ENCODE measurements at regions not wholly inside any gene's neighbourhood (a gene's known extent, or its start where the extent isn't known, plus 50 kb on each side); places are given as distances from the start of the nearest gene placed in this dataset.
A peak's percentile ranks its signal among the peaks of the same experiment; 100 is the strongest.

DNA sequence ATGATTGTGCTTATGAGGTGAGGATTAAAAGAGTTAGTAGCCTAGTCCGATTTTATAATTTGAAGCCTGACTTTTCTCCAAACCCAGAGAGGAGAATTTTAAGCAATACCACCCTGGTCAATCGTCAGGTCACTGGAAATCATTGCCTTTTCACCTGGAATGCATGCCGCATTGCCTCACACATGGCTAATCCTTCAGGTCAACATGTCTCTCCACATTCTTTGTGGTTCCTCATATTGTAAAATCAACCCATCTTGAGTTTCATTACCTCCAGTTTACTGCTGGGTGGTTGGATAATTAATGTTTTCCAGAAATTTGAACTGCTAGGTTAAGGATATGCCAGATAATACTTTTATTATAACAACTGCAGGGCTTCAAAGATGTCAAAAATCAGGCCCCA lies 55.6 kb upstream of the SEMA3E start:
- no peak overlapping the region for H3K4me3 Mint-ChIP-seq
- no peak overlapping the region for H3K4ac ChIP-seq (ENCODE audit: low read depth, low read length)

More for the DNA sequence above, 55.6 kb upstream of the SEMA3E start:
- Histone ChIP-seq H2BK15ac (ENCODE audit: low read depth, low read length) (no peak overlapping the region), H3K9ac (ENCODE audit: extremely low read depth, insufficient read length, low read length) (no peak overlapping the region), H2BK12ac (ENCODE audit: insufficient read length, low read depth, low read length) (no peak overlapping the region), H3K27ac (ENCODE audit: insufficient read length, low read depth, low read length) (no peak overlapping the region), H3K18ac (ENCODE audit: insufficient read length, low read depth, low read length) (no peak overlapping the region), H4K8ac (replicated peaks; ENCODE audit: insufficient read length, low read depth, low read length) (no peak overlapping the region), H4K20me1 (ENCODE audit: control insufficient read depth, insufficient read depth, insufficient read length) (no peaks in the 10 kb centered on the region), H3K23me2 (ENCODE audit: insufficient read length, low read depth, low read length, poor library complexity, severe bottlenecking) (no peaks in the 10 kb centered on the region), H3K56ac (ENCODE audit: insufficient read length, low read depth, low read length) (no peak overlapping the region), H3K14ac (ENCODE audit: insufficient read depth, low read length) (no peak overlapping the region), H4K5ac (ENCODE audit: insufficient read length, low read depth, low read length) (no peak overlapping the region), H3K4me2 (ENCODE audit: insufficient read depth, insufficient read length, low read length) (no peak overlapping the region), H3K79me1 (ENCODE audit: insufficient read depth, low read depth, low read length, poor library complexity, severe bottlenecking) (no peaks in the 10 kb centered on the region), H3K27me3 (ENCODE audit: insufficient read depth, low read length) (no peaks in the 10 kb centered on the region), H2BK20ac (ENCODE audit: low read depth, low read length, poor library complexity, severe bottlenecking) (no peak overlapping the region), H2BK5ac (ENCODE audit: insufficient read length, low read length) (no peak overlapping the region), H3K23ac (ENCODE audit: insufficient read length, low read depth, low read length) (no peak overlapping the region), H4K91ac (ENCODE audit: insufficient read length, low read depth, low read length) (no peak overlapping the region), H3T11ph (ENCODE audit: low read length) (no peak overlapping the region), H3K9me3 (ENCODE audit: control insufficient read depth, low read depth, low read length) (no peaks in the 10 kb centered on the region), H3K4me1 (ENCODE audit: insufficient read depth, low read length) (no peaks in the 10 kb centered on the region), H2AK5ac (ENCODE audit: insufficient read length, low read length) (no peak overlapping the region), H3K79me2 (ENCODE audit: insufficient read depth, low read length) (no peaks in the 10 kb centered on the region), H2BK120ac (ENCODE audit: low read depth, low read length, poor library complexity, severe bottlenecking) (no peak overlapping the region), H2AFZ (ENCODE audit: low read length) (no peak overlapping the region)
- no peak for TF ChIP-seq CTCF (conservative IDR thresholded peaks at IDR 0.05)
- no peak for DNase-seq
- WGBS (ENCODE audit: extremely low coverage, insufficient read length, low lambda C conversion rate): no CpG with 5 or more reads among the region's 3 CpGs
- H3K27ac Mint-ChIP-seq: 0 out of 7 replicates have a peak overlapping the region, but pooled peaks of 1 of the 3 experiments have one; percentile 20
- H3K36me3 Mint-ChIP-seq (ENCODE audit: insufficient read depth in 1 of 3, low read depth in 3 of 3): peaks cover 0 to 14% (median 12%) of the 10 kb centered on the region in 3 experiments; a peak in 4 of 7 replicates
- H3K27me3 Mint-ChIP-seq (ENCODE audit: low read depth): peaks cover 12% of the 10 kb centered on the region
- peaks cover 2 to 3% of the 10 kb centered on the region in 2 experiments; a peak in 1 of 4 replicates for H3K4me1 Mint-ChIP-seq
- H3K9me3 Mint-ChIP-seq: peaks cover 0 to 10% of the 10 kb centered on the region in 2 experiments; a peak in 2 of 5 replicates

Data from H9 (cell line).